Calu3 (cell line): ENCODE measurements at regions not wholly inside any gene's neighbourhood (a gene's known extent, or its start where the extent isn't known, plus 50 kb on each side); places are given as distances from the start of the nearest gene placed in this dataset.

Source experiments
- BruUV-seq: library from RNA; stranded (reverse); fragments of 400-500 nt; replicated peaks from 2 replicates; lab custom pipeline; 2021; lab: Mats Ljungman, UMichigan
- CTCF ChIA-PET: fragments of 300-600 bp; sonication (Branson Sonifier 250); formaldehyde crosslinking; loops from one replicate; lab custom pipeline; 2022; ENCODE audit warnings: antibody characterized with exemption; lab: Charles Lee
- DNase-seq: peaks from one replicate; pipeline ENCODE4 v3.0.0; 2022
- H3K27ac Mint-ChIP-seq: one replicate; pipeline ENCODE4 v1.8.0; 2022; ENCODE audit warnings: mixed read lengths; ENCODE audit not compliant: unreplicated experiment
- H3K27me3 Mint-ChIP-seq: one replicate; pipeline ENCODE4 v1.8.0; 2022; ENCODE audit warnings: mixed read lengths; ENCODE audit not compliant: unreplicated experiment
- H3K36me3 Mint-ChIP-seq: one replicate; pipeline ENCODE4 v1.8.0; 2022; ENCODE audit warnings: mild to moderate bottlenecking, moderate library complexity, mixed read lengths; ENCODE audit not compliant: insufficient read depth, unreplicated experiment
- H3K4me1 Mint-ChIP-seq: one replicate; pipeline ENCODE4 v1.8.0; 2022; ENCODE audit warnings: mild to moderate bottlenecking, low read depth, mixed read lengths; ENCODE audit not compliant: unreplicated experiment
- H3K4me3 Mint-ChIP-seq: one replicate; pipeline ENCODE4 v1.8.0; 2022; ENCODE audit warnings: mild to moderate bottlenecking, low read depth, moderate library complexity, mixed read lengths; ENCODE audit not compliant: unreplicated experiment
- H3K9me3 Mint-ChIP-seq: one replicate; pipeline ENCODE4 v1.8.0; 2022; ENCODE audit warnings: low read depth, mixed read lengths; ENCODE audit not compliant: unreplicated experiment
- CTCF ChIP-seq: fragments of 200-600 bp; IDR thresholded peaks from one replicate; pipeline ENCODE4 v1.8.0; 2022; ENCODE audit warnings: antibody characterized with exemption; ENCODE audit not compliant: unreplicated experiment
- intact Hi-C: fragments of 100-400 bp; cut with micrococcal nuclease; formaldehyde crosslinking; loops from one replicate; pipeline ENCODE4 v1.10.0; 2022; ENCODE audit not compliant: unreplicated experiment

- H3K9me3 Mint-ChIP-seq: peaks cover 4% of the 10 kb centered on the region
- H3K27me3 Mint-ChIP-seq: no peaks in the 10 kb centered on the region
- no peaks in the 10 kb centered on the region for H3K36me3 Mint-ChIP-seq
- TF ChIP-seq CTCF: no peak
- H3K4me1 Mint-ChIP-seq: no peaks in the 10 kb centered on the region
- BruUV-seq: no TSS peak
- no peak for DNase-seq
- intact Hi-C loops: no loop called here
- CTCF ChIA-PET: no interaction called here
- H3K4me3 Mint-ChIP-seq: no peak overlapping the region
- no peak overlapping the region for H3K27ac Mint-ChIP-seq
These were observed 1228.7 kb upstream of the DDX18 start for GRCh38 chr2:116585669-116586327.

DNA sequence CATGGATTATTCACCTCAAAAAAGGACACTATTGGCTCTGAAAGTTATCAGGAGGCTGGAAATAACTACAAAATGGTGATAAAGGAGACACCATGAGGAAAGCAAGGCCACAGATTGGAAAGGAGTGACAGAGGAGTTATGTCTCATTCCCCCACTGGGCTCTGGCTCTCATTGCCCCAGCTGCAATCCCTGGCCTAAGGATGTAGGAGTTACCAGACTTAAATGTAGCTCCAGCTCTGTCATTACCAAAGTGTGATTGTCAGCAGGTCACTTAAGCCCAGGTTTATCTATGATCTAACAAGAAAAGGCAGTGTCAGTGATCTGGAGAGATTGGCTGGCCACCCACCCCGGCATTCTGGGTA lies 1228.2 kb upstream of the DDX18 start:
- CTCF ChIA-PET: no interaction called here
- TF ChIP-seq CTCF: no peak
- H3K4me1 Mint-ChIP-seq: no peaks in the 10 kb centered on the region
- no peak overlapping the region for H3K4me3 Mint-ChIP-seq
- no peak for DNase-seq
- H3K27me3 Mint-ChIP-seq: no peaks in the 10 kb centered on the region
- H3K27ac Mint-ChIP-seq: no peak overlapping the region
- H3K36me3 Mint-ChIP-seq: no peaks in the 10 kb centered on the region
- H3K9me3 Mint-ChIP-seq: peaks cover 4% of the 10 kb centered on the region
- no TSS peak for BruUV-seq
- intact Hi-C loops: no loop called here
